NB4 (cell line): ENCODE measurements at regions not wholly inside any gene's neighbourhood (a gene's known extent, or its start where the extent isn't known, plus 50 kb on each side); places are given as distances from the start of the nearest gene placed in this dataset.

ENCODE experiments used
- DNase-seq: peaks from one replicate; pipeline ENCODE4 v3.0.0; 2010; ENCODE audit warnings: low read depth
- H3K4me3 ChIP-seq: one replicate; pipeline ENCODE4 v1.5.1; 2011; ENCODE audit warnings: mild to moderate bottlenecking, low read depth, low read length, moderate library complexity
- MYC ChIP-seq: IDR thresholded peaks from 2 replicates; pipeline ENCODE4 v1.6.1; 2011; ENCODE audit warnings: low read depth, low read length
- POLR2A ChIP-seq: IDR thresholded peaks from 2 replicates; pipeline ENCODE4 v1.6.1; 2011; ENCODE audit warnings: mild to moderate bottlenecking; ENCODE audit not compliant: insufficient read length; ENCODE audit errors: extremely low read depth
- TF ChIP-seq, protein P1 (sequence below): IDR thresholded peaks from one replicate; pipeline ENCODE4 v1.5.1; 2012; ENCODE audit warnings: low read depth, low read length
- TF ChIP-seq, protein P2 (sequence below): IDR thresholded peaks from 2 replicates; pipeline ENCODE4 v1.6.1; 2011; ENCODE audit warnings: low read depth, low read length

DNA sequence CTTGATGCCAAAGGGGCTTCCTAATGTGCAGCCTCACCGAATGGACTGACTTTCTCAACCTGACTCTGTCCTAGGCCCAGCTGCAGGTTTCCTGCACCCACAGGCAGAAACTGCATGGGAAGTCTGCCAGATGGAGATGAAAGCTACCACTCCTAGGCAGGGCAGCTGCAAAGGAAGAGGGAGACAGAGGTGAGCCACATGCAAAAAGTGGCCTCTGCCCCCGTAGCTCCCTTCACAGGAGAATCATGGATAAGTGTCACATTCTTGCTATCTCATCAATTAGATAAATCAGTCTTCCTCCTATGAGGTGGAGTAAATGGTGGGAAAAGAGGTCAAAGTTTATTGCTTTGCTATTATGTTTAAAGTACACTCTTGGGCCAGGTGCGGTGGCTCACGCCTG, 191.3 kb downstream of the ALDH8A1 start:
- TF ChIP-seq, protein P1, sequence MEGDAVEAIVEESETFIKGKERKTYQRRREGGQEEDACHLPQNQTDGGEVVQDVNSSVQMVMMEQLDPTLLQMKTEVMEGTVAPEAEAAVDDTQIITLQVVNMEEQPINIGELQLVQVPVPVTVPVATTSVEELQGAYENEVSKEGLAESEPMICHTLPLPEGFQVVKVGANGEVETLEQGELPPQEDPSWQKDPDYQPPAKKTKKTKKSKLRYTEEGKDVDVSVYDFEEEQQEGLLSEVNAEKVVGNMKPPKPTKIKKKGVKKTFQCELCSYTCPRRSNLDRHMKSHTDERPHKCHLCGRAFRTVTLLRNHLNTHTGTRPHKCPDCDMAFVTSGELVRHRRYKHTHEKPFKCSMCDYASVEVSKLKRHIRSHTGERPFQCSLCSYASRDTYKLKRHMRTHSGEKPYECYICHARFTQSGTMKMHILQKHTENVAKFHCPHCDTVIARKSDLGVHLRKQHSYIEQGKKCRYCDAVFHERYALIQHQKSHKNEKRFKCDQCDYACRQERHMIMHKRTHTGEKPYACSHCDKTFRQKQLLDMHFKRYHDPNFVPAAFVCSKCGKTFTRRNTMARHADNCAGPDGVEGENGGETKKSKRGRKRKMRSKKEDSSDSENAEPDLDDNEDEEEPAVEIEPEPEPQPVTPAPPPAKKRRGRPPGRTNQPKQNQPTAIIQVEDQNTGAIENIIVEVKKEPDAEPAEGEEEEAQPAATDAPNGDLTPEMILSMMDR: no peak
- TF ChIP-seq, protein P2, sequence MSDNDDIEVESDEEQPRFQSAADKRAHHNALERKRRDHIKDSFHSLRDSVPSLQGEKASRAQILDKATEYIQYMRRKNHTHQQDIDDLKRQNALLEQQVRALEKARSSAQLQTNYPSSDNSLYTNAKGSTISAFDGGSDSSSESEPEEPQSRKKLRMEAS: no peak
- TF ChIP-seq MYC (no peak), POLR2A (no peak)
- DNase-seq: no peak
- no peak overlapping the region for H3K4me3 ChIP-seq

DNA sequence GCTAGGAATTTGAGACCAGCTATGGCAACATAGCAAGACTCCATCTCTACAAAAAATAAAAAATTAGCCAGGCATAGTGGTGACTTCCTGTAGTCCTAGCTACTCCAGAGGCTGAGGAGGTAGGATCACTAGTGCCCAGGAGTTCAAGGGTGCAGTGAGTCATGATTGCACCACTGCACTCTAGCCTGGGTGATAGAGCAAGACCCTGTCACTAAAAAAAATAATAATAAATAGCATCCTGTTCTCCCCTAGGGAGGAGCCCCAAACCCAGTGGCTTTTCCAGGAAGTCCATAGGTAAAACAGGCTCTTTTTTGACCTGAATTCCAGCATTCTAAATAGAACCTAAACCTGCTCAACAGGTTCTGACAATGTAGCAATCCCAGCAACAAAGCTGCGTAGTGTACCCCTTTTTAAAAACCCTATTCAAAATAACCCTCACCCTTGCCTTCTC, 192.0 kb downstream of the ALDH8A1 start:
- peak; percentile 8 for DNase-seq
- TF ChIP-seq, protein P2: no peak
- TF ChIP-seq MYC (no peak), POLR2A (no peak)
- TF ChIP-seq, protein P1: no peak

DNA sequence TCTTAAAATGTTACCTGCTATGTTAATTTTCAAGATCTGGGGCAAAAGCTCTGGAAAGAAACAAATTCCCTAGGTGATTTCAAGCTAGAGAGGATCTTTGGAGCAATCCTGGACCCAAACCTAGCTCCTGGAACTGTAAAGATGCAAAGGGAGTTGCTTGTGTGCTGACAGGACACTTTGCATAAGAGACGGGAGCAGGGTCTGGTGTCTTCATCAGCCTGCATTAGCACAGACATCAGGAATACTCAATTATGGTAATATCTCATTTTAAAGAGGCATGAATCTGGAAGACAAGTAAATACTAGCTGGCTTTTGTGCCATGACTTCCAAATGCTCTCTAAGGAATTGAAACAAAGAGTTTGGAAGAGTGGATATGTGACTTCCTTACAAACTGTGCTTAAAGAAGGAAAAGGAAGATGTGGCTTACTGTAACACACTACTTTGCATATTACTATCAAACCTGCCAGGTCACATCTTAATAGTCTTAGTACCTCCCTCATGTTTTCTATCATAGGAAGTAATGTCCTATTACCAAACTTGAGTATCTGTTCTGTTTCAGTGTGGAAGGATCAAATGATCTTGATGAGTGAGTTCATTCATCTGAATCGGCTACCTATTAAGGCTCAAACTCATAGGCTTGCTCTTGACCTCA, 193.4 kb downstream of the ALDH8A1 start:
- DNase-seq: no peak
- H3K4me3 ChIP-seq: no peak overlapping the region
- TF ChIP-seq, protein P1: no peak
- TF ChIP-seq MYC: no peak
- TF ChIP-seq, protein P2: no peak
- TF ChIP-seq POLR2A: no peak

More for the DNA sequence above, 192.0 kb downstream of the ALDH8A1 start:
- H3K4me3 ChIP-seq: no peak overlapping the region

DNA sequence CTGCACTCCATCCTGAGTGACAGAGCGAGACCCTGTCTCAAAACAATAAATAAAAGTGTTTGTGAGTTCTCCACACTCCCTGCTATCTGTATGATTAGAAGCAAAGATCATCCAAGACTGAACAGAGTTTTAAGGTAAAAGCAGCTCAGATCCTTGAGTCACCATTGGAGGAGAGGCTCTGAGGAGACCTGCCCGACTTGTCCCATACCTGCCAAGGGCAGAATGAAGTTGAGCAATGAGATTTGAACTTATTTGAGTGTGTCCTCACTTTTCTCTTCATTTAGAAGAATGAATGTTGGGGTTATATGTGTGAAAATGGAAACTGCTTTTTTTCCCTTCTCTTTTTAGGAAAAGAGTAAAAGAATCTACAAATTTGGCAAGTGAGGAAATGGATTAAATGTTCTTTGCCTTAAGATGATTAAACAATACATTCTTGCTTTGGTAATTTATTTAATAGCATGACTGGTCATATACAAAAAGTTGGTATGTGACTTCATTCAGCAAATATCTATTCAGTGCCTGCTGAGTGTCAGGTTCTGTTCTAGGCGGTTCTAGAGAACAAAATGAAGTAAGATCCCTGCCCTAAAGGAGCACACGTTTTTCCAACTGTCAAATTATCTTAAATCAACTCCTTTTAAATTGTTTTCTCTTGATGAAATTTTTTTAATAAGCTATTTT, 195.7 kb downstream of the ALDH8A1 start:
- no peak overlapping the region for H3K4me3 ChIP-seq
- no peak for DNase-seq
- TF ChIP-seq POLR2A (no peak), MYC (no peak)
- TF ChIP-seq, protein P2: no peak
- TF ChIP-seq, protein P1: no peak

DNA sequence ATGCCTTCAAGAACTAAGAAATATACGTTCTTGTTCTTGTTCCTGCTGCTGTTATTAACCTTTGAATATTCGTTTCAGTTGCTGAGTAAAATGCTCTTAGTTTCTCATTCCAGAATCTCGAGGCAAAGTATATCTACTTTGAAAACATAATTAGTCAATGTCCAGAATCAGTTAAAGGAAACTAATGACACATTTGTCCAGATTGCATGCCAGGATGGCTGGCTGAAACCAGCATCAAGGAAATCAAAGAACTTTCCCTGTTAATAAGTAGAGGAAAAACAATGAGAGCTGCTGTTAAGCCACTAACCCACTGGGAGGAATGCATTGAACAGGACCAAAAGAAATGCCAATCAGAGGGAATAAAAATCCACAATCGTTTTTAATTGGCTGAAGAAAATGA, 196.9 kb downstream of the ALDH8A1 start:
- no peak for DNase-seq
- TF ChIP-seq MYC (no peak), POLR2A (no peak)
- TF ChIP-seq, protein P2: no peak
- TF ChIP-seq, protein P1: no peak
- no peak overlapping the region for H3K4me3 ChIP-seq
